ENCODE measurements at regions not wholly inside any gene's neighbourhood (a gene's known extent, or its start where the extent isn't known, plus 50 kb on each side); places are given as distances from the start of the nearest gene placed in this dataset.

DNA sequence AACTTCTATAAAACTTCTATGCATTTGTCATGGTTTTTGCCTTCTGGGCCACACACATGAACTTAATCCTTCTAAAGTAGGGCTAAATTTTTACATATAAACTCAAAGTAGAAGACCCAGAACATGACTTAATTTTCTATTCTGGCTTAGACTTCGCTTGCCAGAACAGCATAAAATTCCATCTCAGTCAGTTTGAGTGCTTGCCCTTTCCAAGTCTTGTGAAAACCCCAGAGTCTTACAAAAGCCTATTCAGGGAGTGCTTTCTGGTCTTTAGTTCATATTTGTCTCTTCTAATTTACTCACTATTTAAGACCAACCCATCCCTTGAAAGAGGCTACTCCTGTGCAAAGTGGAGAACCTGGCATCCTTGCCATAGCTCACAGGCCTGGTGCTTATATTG, 201.6 kb upstream of the MEOX2 start:
- no peak overlapping the region for H3K9ac ChIP-seq (ENCODE audit: low read length in 3 of 3)
- H3K4me1 ChIP-seq (ENCODE audit: control insufficient read depth in 2 of 3, insufficient read depth in 2 of 3, low read depth in 1 of 3, low read length in 3 of 3): no peaks in the 10 kb centered on the region
- no peaks in the 10 kb centered on the region for H3K36me3 ChIP-seq (ENCODE audit: control insufficient read depth in 2 of 3, insufficient read depth in 3 of 3, low read length in 3 of 3)
- intact Hi-C loops (cut with DNase I): no loop called here
- H3K4me3 ChIP-seq (ENCODE audit: low read length in 3 of 3): no peak overlapping the region
- no peaks in the 10 kb centered on the region for H3K27me3 ChIP-seq (ENCODE audit: control insufficient read depth, insufficient read depth, low read length)
- FAIRE-seq (no peak), DNase-seq (no peak)
- no peak overlapping the region for H3K27ac ChIP-seq (ENCODE audit: low read depth in 2 of 2, low read length in 2 of 2)
- H3K9me3 ChIP-seq (ENCODE audit: control insufficient read depth in 2 of 3, insufficient read depth in 1 of 3, low read length in 3 of 3): no peaks in the 10 kb centered on the region
- no peak for TF ChIP-seq CTCF (IDR thresholded peaks at IDR 0.05; ENCODE audit: borderline replicate concordance, extremely low read depth, insufficient read depth)

- intact Hi-C loops (cut with DNase I): no loop called here
- H3K9me3 ChIP-seq (ENCODE audit: control insufficient read depth in 2 of 3, insufficient read depth in 1 of 3, low read length in 3 of 3): peaks cover 0 to 3% (median 0%) of the 10 kb centered on the region in 3 donors
- no peak for DNase-seq
- H3K27me3 ChIP-seq (ENCODE audit: control insufficient read depth, insufficient read depth, low read length): no peaks in the 10 kb centered on the region
- no peak for TF ChIP-seq CTCF (IDR thresholded peaks at IDR 0.05; ENCODE audit: borderline replicate concordance, extremely low read depth, insufficient read depth)
- H3K4me3 ChIP-seq (ENCODE audit: low read length in 3 of 3): no peak overlapping the region
- H3K27ac ChIP-seq (ENCODE audit: low read depth in 2 of 2, low read length in 2 of 2): no peak overlapping the region
- no peaks in the 10 kb centered on the region for H3K4me1 ChIP-seq (ENCODE audit: control insufficient read depth in 2 of 3, insufficient read depth in 2 of 3, low read depth in 1 of 3, low read length in 3 of 3)
- no peaks in the 10 kb centered on the region for H3K36me3 ChIP-seq (ENCODE audit: control insufficient read depth in 2 of 3, insufficient read depth in 3 of 3, low read length in 3 of 3)
- FAIRE-seq: no peak
- H3K9ac ChIP-seq (ENCODE audit: low read length in 3 of 3): no peak overlapping the region
These were observed 200.1 kb upstream of the MEOX2 start for GRCh38 chr7:15886626-15887025.

DNA sequence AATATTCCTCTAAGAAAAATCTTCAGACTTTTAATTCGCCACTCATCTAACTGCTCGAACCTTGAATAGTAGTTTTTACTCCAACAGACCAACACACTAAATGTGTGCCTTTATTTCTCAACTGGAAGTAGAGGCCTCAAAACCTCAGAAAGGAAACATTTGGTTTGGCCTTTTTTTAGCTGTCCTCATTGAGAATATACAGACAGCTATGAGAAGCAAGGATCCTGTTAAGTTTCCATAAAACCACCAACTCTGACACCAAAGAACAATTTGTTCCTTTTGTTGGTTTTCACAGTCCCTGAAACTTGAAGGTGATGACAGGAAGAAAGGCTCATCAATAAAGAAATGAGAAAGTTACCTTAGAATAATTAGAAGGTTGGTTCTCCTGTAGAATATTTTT, 199.2 kb upstream of the MEOX2 start:
- no peak overlapping the region for H3K27ac ChIP-seq (ENCODE audit: low read depth in 2 of 2, low read length in 2 of 2)
- intact Hi-C loops (cut with DNase I): no loop called here
- H3K9ac ChIP-seq (ENCODE audit: low read length in 3 of 3): no peak overlapping the region
- peaks cover 0 to 6% (median 0%) of the 10 kb centered on the region in 3 donors for H3K9me3 ChIP-seq (ENCODE audit: control insufficient read depth in 2 of 3, insufficient read depth in 1 of 3, low read length in 3 of 3)
- no peak overlapping the region for H3K4me3 ChIP-seq (ENCODE audit: low read length in 3 of 3)
- no peak for TF ChIP-seq CTCF (IDR thresholded peaks at IDR 0.05; ENCODE audit: borderline replicate concordance, extremely low read depth, insufficient read depth)
- H3K36me3 ChIP-seq (ENCODE audit: control insufficient read depth in 2 of 3, insufficient read depth in 3 of 3, low read length in 3 of 3): no peaks in the 10 kb centered on the region
- H3K27me3 ChIP-seq (ENCODE audit: control insufficient read depth, insufficient read depth, low read length): no peaks in the 10 kb centered on the region
- FAIRE-seq (no peak), DNase-seq (no peak)
- H3K4me1 ChIP-seq (ENCODE audit: control insufficient read depth in 2 of 3, insufficient read depth in 2 of 3, low read depth in 1 of 3, low read length in 3 of 3): no peaks in the 10 kb centered on the region

GRCh38 chr7:15874774-15875173, 188.3 kb upstream of the MEOX2 start:
- TF ChIP-seq CTCF (IDR thresholded peaks at IDR 0.05; ENCODE audit: borderline replicate concordance, extremely low read depth, insufficient read depth): no peak
- no peak overlapping the region for H3K27ac ChIP-seq (ENCODE audit: low read depth in 2 of 2, low read length in 2 of 2)
- no peaks in the 10 kb centered on the region for H3K4me1 ChIP-seq (ENCODE audit: control insufficient read depth in 2 of 3, insufficient read depth in 2 of 3, low read depth in 1 of 3, low read length in 3 of 3)
- H3K27me3 ChIP-seq (ENCODE audit: control insufficient read depth, insufficient read depth, low read length): no peaks in the 10 kb centered on the region
- H3K9me3 ChIP-seq (ENCODE audit: control insufficient read depth in 2 of 3, insufficient read depth in 1 of 3, low read length in 3 of 3): no peaks in the 10 kb centered on the region
- no peak overlapping the region for H3K9ac ChIP-seq (ENCODE audit: low read length in 3 of 3)
- H3K36me3 ChIP-seq (ENCODE audit: control insufficient read depth in 2 of 3, insufficient read depth in 3 of 3, low read length in 3 of 3): no peaks in the 10 kb centered on the region
- DNase-seq (peak in 2 of 5 donors; percentile 10 to 53), FAIRE-seq (no peak)
- intact Hi-C loops (cut with DNase I): no loop called here
- H3K4me3 ChIP-seq (ENCODE audit: low read length in 3 of 3): no peak overlapping the region

Data from kidney (tissue), 13 donors.